ENCODE measurements at regions not wholly inside any gene's neighbourhood (a gene's known extent, or its start where the extent isn't known, plus 50 kb on each side); places are given as distances from the start of the nearest gene placed in this dataset.

DNA sequence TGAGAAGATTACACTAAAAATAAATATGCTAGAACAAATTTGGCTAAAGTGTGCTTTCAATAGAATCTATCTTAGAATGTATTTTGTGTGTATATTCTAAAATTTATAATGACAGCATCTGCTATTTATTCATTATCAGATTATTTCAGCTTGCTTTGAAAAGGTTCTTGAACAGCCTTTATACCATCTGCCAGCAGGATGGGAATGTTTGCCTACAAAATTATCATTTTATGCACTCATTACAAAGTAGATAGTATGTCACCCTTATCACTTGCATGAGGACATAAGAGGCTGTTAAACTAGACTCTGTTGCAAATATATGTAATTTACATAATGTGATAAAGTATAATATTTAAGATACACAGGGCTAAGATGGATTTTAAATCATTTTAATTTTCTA lies 1286.9 kb upstream of the PCDH20 start:
- no peak for DNase-seq (ENCODE audit: low read depth, low spot score)

- DNase-seq (ENCODE audit: low read depth, low spot score): no peak
Measured at GRCh38 chr13:62697701-62698100, 1282.1 kb upstream of the PCDH20 start.

GRCh38 chr13:62696490-62696889 lies 1280.8 kb upstream of the PCDH20 start:
- no peak for DNase-seq (ENCODE audit: low read depth, low spot score)

DNA sequence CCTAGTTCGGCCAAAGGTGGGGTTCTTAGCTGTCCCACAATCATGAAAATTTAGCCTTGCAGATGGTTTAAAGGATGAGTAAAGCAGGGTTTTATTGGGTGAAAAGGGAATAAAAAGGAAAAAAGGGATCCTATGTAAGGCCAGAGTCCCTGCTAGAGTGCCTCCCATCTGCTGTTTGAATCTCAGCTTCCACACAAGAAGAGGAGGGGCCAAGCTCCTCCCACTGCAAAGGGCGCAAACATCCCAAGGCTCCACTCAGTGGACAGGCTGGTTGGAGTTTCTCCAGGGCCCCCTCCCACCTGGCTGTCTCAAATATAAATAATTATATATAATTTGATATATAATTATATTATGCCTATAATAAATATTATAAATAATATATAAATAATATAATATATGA lies 1272.1 kb upstream of the PCDH20 start:
- no peak for DNase-seq (ENCODE audit: low read depth, low spot score)

GRCh38 chr13:62684359-62684758 lies 1268.7 kb upstream of the PCDH20 start:
- no peak for DNase-seq (ENCODE audit: low read depth, low spot score)

GRCh38 chr13:62682788-62683187 lies 1267.1 kb upstream of the PCDH20 start:
- DNase-seq (ENCODE audit: low read depth, low spot score): no peak

- DNase-seq (ENCODE audit: low read depth, low spot score): no peak
Measured at GRCh38 chr13:62678039-62678438, 1262.4 kb upstream of the PCDH20 start.

DNA sequence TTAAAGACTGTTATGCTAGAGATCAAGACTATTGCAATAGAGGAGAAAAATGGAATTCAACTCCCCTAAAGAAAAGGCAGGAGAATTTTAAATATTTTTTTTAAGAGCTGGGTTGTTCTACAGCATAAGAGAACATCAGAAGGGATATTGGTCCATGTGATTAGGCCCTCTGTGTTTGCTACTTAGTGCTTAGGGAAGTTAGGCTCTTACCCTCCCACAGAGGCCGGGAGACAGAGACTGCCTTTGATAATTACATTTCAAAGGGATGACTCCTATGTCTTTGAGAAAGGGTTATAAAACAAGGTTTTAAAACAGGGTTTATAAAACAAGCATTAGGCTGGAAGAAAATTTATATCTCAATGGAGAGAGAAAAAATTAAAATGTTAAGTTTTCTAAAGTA lies 1248.1 kb upstream of the PCDH20 start:
- no peak for DNase-seq (ENCODE audit: low read depth, low spot score)

GRCh38 chr13:62659365-62659764 lies 1243.7 kb upstream of the PCDH20 start:
- no peak for DNase-seq (ENCODE audit: low read depth, low spot score)

- no peak for DNase-seq (ENCODE audit: low read depth, low spot score)
Measured at GRCh38 chr13:62653371-62653770, 1237.7 kb upstream of the PCDH20 start.

DNA sequence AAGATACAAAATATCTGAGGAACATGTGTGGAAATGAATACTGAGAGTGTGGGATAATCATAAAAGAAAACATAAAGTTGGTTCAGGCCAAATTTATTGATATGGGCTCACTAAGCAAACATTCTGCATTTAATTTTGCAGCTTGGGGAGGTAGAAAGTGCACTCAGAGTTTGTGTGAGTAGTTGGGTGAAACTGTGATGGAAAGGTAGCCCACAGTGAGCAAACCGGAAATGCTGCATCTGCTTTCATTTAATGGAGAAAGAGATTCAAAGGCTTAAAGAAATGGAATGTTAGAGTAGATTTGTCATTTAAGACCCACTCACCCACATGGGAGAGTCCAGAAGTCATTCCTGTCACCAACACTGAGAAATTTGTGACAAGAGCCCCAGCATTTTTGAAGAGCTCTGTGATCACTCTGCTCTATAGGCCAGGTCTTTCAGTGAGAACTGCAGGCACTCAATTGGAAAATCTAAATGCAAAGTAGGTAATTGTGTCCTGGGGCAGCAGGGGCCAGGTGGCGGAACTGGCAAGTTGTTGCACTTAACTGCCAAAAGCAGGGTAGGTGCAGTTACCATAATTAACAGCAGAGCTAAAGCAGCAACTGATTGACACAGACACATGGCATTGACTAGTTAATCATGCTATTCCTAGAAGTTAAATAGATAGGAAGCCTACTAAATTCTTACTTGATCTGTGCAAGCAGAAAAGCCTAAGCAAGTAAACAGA lies 1228.3 kb upstream of the PCDH20 start:
- no peak for DNase-seq (ENCODE audit: low read depth, low spot score)

- no peak for DNase-seq (ENCODE audit: low read depth, low spot score)
Measured at GRCh38 chr13:62643007-62643483, 1227.4 kb upstream of the PCDH20 start.

DNA sequence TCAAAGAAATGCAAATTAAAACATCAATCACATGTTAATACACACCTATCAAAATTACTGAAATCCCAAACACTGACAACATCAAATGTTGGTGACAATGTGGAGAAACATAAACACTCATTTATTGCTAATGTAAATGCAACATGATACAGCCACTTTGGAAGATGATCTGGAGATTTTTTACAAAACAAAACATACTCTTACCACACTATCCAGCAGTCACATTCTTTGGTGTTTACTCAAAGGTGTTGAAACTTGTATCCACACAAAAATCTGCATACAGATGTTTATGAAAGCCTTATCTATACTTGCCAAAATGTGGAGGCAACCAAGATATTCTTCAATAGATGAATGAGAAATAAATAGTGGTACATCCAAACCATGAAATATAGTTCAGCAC lies 1219.5 kb upstream of the PCDH20 start:
- DNase-seq (ENCODE audit: low read depth, low spot score): no peak

GRCh38 chr13:62633448-62633847 lies 1217.8 kb upstream of the PCDH20 start:
- no peak for DNase-seq (ENCODE audit: low read depth, low spot score)

- DNase-seq (ENCODE audit: low read depth, low spot score): no peak
Measured at GRCh38 chr13:62631619-62632018, 1216.0 kb upstream of the PCDH20 start.

GRCh38 chr13:62631124-62631523 lies 1215.5 kb upstream of the PCDH20 start:
- no peak for DNase-seq (ENCODE audit: low read depth, low spot score)

GRCh38 chr13:62629618-62630017 lies 1214.0 kb upstream of the PCDH20 start:
- DNase-seq (ENCODE audit: low read depth, low spot score): no peak

DNA sequence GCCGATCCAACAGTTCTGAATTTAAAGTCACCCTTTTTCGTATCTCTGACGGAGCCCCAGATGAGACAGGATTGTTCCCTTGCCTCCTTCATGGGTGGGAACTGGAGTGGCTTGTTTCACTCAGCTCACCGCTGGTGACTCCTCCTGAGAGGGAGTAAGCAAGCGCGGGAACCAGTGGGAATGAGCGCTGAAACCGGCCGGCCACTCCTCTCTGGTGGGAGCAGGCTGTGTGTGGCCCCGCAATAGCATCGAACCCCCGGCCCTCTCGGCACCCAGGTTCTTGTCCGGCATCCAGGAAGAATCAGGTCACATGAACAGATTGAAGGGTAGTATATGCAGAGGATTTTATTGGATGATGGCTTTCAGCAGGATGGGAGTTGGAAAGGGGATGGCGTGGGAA lies 1211.6 kb upstream of the PCDH20 start:
- no peak for DNase-seq (ENCODE audit: low read depth, low spot score)

GRCh38 chr13:62626771-62627170 lies 1211.1 kb upstream of the PCDH20 start:
- DNase-seq (ENCODE audit: low read depth, low spot score): no peak

DNA sequence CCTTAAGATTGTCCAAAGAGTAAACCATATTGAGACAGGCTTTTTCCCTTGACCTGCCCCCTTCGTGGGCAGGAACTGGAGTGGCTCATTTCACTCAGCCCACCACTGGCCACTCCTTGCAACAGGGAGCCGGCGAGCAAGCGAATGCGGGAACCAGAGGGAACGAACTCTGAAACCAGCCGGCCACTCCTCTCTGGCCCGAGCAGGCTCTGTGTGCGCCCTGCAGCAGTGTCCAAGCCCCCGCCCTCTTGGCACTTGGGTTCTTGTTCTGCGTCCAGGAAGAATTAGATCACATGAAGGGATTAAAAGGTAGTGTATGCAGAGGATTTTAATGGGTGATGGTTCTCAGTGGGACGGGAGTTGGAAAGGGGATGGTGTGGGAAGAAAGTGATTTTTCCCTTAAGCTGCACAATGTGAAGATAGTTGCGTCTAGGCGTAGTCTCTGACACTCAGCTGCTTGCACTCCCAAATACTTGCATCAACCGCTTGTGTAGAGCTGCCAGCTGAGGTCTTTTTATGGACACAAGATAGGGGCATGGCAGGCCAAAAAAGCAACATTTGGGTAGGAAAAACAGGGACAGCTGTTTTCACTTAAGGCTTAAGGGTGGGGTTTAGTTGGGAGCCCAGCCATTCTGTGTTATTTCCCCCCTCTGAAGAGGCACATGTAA lies 1209.7 kb upstream of the PCDH20 start:
- DNase-seq (ENCODE audit: low read depth, low spot score): no peak

DNA sequence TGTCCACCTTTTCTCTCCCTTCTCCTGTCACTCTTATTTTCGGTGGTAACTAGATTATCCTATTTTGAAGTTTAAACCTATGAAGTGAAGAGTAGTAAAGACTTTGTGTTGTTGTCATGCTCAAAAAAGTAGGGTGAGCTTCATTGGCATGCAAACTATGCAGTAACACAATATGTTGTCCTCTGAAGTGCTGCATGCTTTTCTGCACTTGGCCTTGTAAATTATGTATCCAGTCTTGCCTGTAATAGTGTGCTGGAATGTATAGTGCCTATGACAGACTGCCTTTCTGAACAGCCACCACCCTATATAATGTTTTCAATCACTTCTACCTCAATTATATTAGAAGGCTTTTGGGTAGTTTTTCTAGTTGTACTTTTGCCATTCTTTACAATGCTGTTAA lies 1198.2 kb upstream of the PCDH20 start:
- DNase-seq (ENCODE audit: low read depth, low spot score): no peak

DNA sequence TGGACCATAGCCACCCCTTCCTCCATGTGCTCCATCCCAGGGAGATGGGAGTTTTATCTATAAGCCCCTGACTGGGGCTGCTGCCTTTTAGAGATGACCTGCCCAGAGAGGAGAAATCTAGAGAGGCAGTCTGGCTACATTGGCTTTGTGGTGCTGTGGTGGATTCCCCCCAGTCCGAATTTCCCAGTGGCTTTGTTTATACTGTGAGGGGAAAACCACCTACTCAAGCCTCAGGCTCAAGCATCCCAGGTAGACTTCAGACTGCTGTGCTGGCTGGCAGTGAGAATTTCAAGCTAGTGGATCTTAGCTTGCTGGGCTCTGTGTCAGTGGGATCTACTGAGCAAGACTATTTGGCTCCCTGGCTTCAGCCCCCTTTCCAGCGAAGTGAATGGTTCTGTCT lies 1195.7 kb upstream of the PCDH20 start:
- DNase-seq (ENCODE audit: low read depth, low spot score): no peak

DNA sequence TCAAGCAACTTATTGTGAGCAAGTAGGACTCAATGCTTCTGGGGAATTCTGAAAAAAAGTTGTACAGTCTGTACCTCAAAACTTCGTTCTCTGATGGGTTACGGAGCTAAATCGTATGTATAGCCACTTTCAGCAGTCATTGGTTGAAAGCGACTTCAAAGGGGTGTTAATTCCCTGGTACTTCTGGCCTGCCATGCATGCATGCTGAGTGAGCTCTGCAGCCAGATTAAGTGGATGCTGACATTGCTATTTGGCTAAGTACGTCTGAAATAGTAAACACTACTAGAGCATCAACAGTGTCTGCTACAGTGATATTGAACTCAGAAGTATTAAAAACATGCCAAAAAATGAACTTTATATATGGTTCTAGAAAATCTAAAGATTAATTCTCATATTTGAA lies 1183.1 kb upstream of the PCDH20 start:
- no peak for DNase-seq (ENCODE audit: low read depth, low spot score)

All from brain pericyte (primary cell).